ENCODE measurements at regions not wholly inside any gene's neighbourhood (a gene's known extent, or its start where the extent isn't known, plus 50 kb on each side); places are given as distances from the start of the nearest gene placed in this dataset.

- H3K9me3 Mint-ChIP-seq = peaks cover 8% of the 10 kb centered on the region
- no peaks in the 10 kb centered on the region for H3K4me1 Mint-ChIP-seq
- ATAC-seq (ENCODE audit: low read depth) (no peak), DNase-seq (no peak)
- no peak overlapping the region for H3K4me3 Mint-ChIP-seq
- CTCF ChIA-PET = no interaction called here
- POLR2A ChIA-PET = no interaction called here
- intact Hi-C loops (cut with micrococcal nuclease) = no loop called here
- no peaks in the 10 kb centered on the region for H3K27me3 Mint-ChIP-seq
- H3K36me3 Mint-ChIP-seq (ENCODE audit: low read depth) = no peaks in the 10 kb centered on the region
- H3K27ac Mint-ChIP-seq = no peak overlapping the region
- TF ChIP-seq, protein P1, sequence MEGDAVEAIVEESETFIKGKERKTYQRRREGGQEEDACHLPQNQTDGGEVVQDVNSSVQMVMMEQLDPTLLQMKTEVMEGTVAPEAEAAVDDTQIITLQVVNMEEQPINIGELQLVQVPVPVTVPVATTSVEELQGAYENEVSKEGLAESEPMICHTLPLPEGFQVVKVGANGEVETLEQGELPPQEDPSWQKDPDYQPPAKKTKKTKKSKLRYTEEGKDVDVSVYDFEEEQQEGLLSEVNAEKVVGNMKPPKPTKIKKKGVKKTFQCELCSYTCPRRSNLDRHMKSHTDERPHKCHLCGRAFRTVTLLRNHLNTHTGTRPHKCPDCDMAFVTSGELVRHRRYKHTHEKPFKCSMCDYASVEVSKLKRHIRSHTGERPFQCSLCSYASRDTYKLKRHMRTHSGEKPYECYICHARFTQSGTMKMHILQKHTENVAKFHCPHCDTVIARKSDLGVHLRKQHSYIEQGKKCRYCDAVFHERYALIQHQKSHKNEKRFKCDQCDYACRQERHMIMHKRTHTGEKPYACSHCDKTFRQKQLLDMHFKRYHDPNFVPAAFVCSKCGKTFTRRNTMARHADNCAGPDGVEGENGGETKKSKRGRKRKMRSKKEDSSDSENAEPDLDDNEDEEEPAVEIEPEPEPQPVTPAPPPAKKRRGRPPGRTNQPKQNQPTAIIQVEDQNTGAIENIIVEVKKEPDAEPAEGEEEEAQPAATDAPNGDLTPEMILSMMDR (IDR thresholded peaks at IDR 0.05) = no peak
Measured at GRCh38 chr9:79984429-79985067, 412.8 kb downstream of the TLE4 start.

DNA sequence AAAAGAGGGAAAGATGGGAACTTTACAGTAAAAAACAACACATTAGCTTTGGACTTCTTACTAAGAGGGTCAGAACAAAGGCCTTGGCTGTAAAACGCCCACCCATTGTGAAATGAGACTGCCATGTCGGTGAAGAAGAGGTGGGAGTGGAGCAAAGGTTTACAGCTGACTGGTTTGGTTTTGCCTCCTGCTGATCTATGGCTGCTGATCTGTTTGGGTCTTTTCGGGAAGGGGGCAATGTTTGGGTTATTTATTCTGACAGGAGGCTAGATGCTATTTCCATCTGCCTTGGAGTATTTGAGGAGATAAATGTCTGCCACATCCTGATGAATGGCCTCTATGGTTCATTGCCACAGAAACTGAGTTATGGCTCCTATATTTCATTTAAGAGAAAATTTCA is 408.7 kb downstream of the TLE4 start:
- Mint-ChIP-seq H3K4me1 (no peaks in the 10 kb centered on the region), H3K27me3 (no peaks in the 10 kb centered on the region), H3K36me3 (ENCODE audit: low read depth) (no peaks in the 10 kb centered on the region), H3K9me3 (peaks cover 8% of the 10 kb centered on the region), H3K27ac (no peak overlapping the region), H3K4me3 (no peak overlapping the region)
- TF ChIP-seq, protein P1 (IDR thresholded peaks at IDR 0.05) = no peak
- intact Hi-C loops (cut with micrococcal nuclease) = no loop called here
- ATAC-seq (ENCODE audit: low read depth) (no peak), DNase-seq (no peak)
- CTCF ChIA-PET = no interaction called here
- POLR2A ChIA-PET = no interaction called here

GRCh38 chr9:79977510-79978197 is 405.9 kb downstream of the TLE4 start:
- no peaks in the 10 kb centered on the region for H3K4me1 Mint-ChIP-seq
- no peak overlapping the region for H3K27ac Mint-ChIP-seq
- no peaks in the 10 kb centered on the region for H3K36me3 Mint-ChIP-seq (ENCODE audit: low read depth)
- peaks cover 8% of the 10 kb centered on the region for H3K9me3 Mint-ChIP-seq
- ChIA-PET CTCF (no interaction called here), POLR2A (no interaction called here)
- H3K4me3 Mint-ChIP-seq = no peak overlapping the region
- no peak for ATAC-seq (ENCODE audit: low read depth)
- no peaks in the 10 kb centered on the region for H3K27me3 Mint-ChIP-seq
- TF ChIP-seq, protein P1 (IDR thresholded peaks at IDR 0.05) = no peak
- DNase-seq = no peak
- intact Hi-C loops (cut with micrococcal nuclease) = no loop called here

- TF ChIP-seq, protein P1 (IDR thresholded peaks at IDR 0.05) = no peak
- intact Hi-C loops (cut with micrococcal nuclease) = no loop called here
- H3K27me3 Mint-ChIP-seq = no peaks in the 10 kb centered on the region
- POLR2A ChIA-PET = interaction anchor here (0.7 kb wide), 1 partner anchor 16 kb away, joined by 5 read pairs; no protein-coding TSS in a partner anchor
- DNase-seq = no peak
- ATAC-seq (ENCODE audit: low read depth) = no peak
- CTCF ChIA-PET = no interaction called here
- no peak overlapping the region for H3K27ac Mint-ChIP-seq
- H3K4me3 Mint-ChIP-seq = no peak overlapping the region
- peaks cover 3% of the 10 kb centered on the region for H3K9me3 Mint-ChIP-seq
- no peaks in the 10 kb centered on the region for H3K36me3 Mint-ChIP-seq (ENCODE audit: low read depth)
- peaks cover 2% of the 10 kb centered on the region for H3K4me1 Mint-ChIP-seq
Measured at GRCh38 chr9:79977074-79977435, 405.3 kb downstream of the TLE4 start.

DNA sequence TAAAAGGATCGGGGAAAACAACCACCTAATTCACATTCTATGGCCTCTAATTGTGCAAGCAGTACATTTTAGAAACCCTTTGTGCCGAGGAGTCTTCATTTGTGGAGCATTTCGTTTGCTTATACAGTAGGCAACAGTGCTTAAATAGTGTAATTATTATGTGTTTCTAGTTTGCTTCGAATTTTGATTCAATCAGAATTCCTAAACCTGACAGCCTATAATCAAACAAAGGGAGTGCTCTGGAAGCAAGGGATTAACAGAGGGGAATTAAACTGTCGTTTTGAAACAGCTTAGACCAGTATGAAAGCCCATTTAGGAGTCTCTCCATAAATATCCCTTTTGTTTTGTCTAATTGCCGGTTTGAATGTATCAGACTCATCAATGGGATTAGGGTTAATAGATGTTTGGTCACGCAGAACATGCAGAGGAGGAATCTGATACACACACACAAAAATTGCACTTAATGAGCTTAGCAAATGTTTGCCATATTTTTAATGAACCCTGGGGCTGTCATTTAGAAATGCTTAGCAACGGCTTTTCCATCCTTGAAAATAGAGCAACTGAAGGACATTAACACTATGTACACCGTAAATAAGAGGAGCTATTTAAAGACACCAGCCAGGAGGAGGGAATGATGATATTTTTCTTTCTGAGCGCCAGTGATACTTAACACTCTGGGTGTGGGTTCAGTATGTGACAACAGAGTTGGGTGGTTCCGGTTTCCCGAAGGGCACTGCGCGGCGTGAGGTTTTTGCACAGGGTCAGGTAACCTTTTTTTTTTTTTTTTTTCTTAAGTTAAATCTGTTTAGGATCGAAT is 404.7 kb downstream of the TLE4 start:
- Mint-ChIP-seq H3K27me3 (no peaks in the 10 kb centered on the region), H3K9me3 (no peaks in the 10 kb centered on the region), H3K4me1 (peaks cover 2% of the 10 kb centered on the region), H3K36me3 (ENCODE audit: low read depth) (no peaks in the 10 kb centered on the region), H3K27ac (no peak overlapping the region), H3K4me3 (no peak overlapping the region)
- ChIA-PET CTCF (no interaction called here), POLR2A (interaction anchor here (0.7 kb wide), 1 partner anchor 16 kb away, joined by 5 read pairs; no protein-coding TSS in a partner anchor)
- intact Hi-C loops (cut with micrococcal nuclease) = no loop called here
- DNase-seq (no peak), ATAC-seq (ENCODE audit: low read depth) (no peak)
- TF ChIP-seq, protein P1 (IDR thresholded peaks at IDR 0.05) = no peak

Measured in activated B cell treated with CpG ODN at 0.5 μM for 24 hours (primary cell).